ENCODE measurements at regions not wholly inside any gene's neighbourhood (a gene's known extent, or its start where the extent isn't known, plus 50 kb on each side); places are given as distances from the start of the nearest gene placed in this dataset.

GRCh38 chr2:129466389-129466788 lies 513.1 kb upstream of the RAB6C start:
- no TSS peak for BruUV-seq (replicated peaks)
- WGBS (ENCODE audit: low lambda C conversion rate): 16% methylated on average over 12 of the region's 13 CpGs
- Histone ChIP-seq H3K79me2 (ENCODE audit: insufficient read depth, low read length) (no peaks in the 10 kb centered on the region), H3K4me2 (ENCODE audit: low read depth, low read length) (no peak overlapping the region), H2AFZ (ENCODE audit: low read length) (no peak overlapping the region), H3K27ac (ENCODE audit: extremely low read length, insufficient read depth, low read length) (no peak overlapping the region), H3K4me3 (replicated peaks in 1 of 3; ENCODE audit: insufficient read depth in 1 of 3, low read depth in 2 of 3, low read length in 3 of 3) (no peak overlapping the region), H3K4me1 (ENCODE audit: insufficient read depth, low read length) (no peaks in the 10 kb centered on the region), H3K9me3 (ENCODE audit: low read length) (no peaks in the 10 kb centered on the region), H3K9ac (ENCODE audit: insufficient read depth, low read depth, low read length) (no peak overlapping the region), H3K36me3 (replicated peaks in 1 of 2; ENCODE audit: control insufficient read depth in 1 of 2, insufficient read depth in 2 of 2, low read length in 2 of 2) (no peaks in the 10 kb centered on the region), H4K20me1 (ENCODE audit: insufficient read depth, low read length) (no peaks in the 10 kb centered on the region), H3K27me3 (ENCODE audit: control insufficient read depth in 1 of 2, insufficient read depth in 2 of 2, low read length in 2 of 2) (peaks cover 0 to 3% of the 10 kb centered on the region in 2 experiments; a peak in 1 of 5 replicates)
- intact Hi-C loops (cut with micrococcal nuclease; ENCODE audit: unreplicated experiment): no loop called here
- no peak for DNase-seq (ENCODE audit: low spot score)
- in situ Hi-C loops (cut with HindIII; ENCODE audit: extremely low pct_ligation_motif_present, low pct_unique_long_range_greater_than_20kb): no loop called here
- CTCF ChIA-PET (ENCODE audit: low intra/inter-chr PET ratio, low total read pairs): no interaction called here
- POLR2A ChIA-PET: no interaction called here
- no peak for ATAC-seq
- TF ChIP-seq HNF4G (IDR thresholded peaks at IDR 0.05; ENCODE audit: borderline replicate concordance, low read depth, low read length): no peak
- TF ChIP-seq HNF4G (CRISPR knock-in tag; IDR thresholded peaks at IDR 0.05; ENCODE audit: borderline replicate concordance, low read depth): no peak
- TF ChIP-seq RAD51 (IDR thresholded peaks at IDR 0.05; ENCODE audit: borderline replicate concordance): no peak
- TF ChIP-seq ZNF672 (CRISPR knock-in tag; IDR thresholded peaks at IDR 0.05): no peak
- no peak for TF ChIP-seq ZNF337 (CRISPR knock-in tag; IDR thresholded peaks at IDR 0.05; ENCODE audit: borderline replicate concordance, low read depth)
- TF ChIP-seq PCBP2 (optimal IDR thresholded peaks at IDR 0.05; ENCODE audit: low read depth, low read length, poor library complexity, severe bottlenecking): no peak
- no peak for TF ChIP-seq FOXA1 (IDR thresholded peaks at IDR 0.05)
- TF ChIP-seq FOXA1 (CRISPR knock-in tag; IDR thresholded peaks at IDR 0.05): no peak
- no peak for TF ChIP-seq IRF2 (CRISPR knock-in tag; IDR thresholded peaks at IDR 0.05)
- no peak for TF ChIP-seq ZFP36L1 (CRISPR knock-in tag; IDR thresholded peaks at IDR 0.05)
- TF ChIP-seq ZNF382 (CRISPR knock-in tag; IDR thresholded peaks at IDR 0.05; ENCODE audit: borderline replicate concordance): no peak
- no peak for TF ChIP-seq GPBP1L1 (CRISPR knock-in tag; IDR thresholded peaks at IDR 0.05)
- TF ChIP-seq SATB2 (CRISPR knock-in tag; IDR thresholded peaks at IDR 0.05): no peak
- no peak for TF ChIP-seq ZNF784 (CRISPR knock-in tag; IDR thresholded peaks at IDR 0.05; ENCODE audit: borderline replicate concordance)
- no peak for TF ChIP-seq ZNF746 (CRISPR knock-in tag; IDR thresholded peaks at IDR 0.05)
- no peak for TF ChIP-seq ZSCAN22 (CRISPR knock-in tag; IDR thresholded peaks at IDR 0.05)
- TF ChIP-seq SP2 (CRISPR knock-in tag; IDR thresholded peaks at IDR 0.05): no peak
- TF ChIP-seq SKI (IDR thresholded peaks at IDR 0.05; ENCODE audit: partially characterized antibody): no peak
- no peak for TF ChIP-seq MAF1 (CRISPR knock-in tag; IDR thresholded peaks at IDR 0.05; ENCODE audit: borderline replicate concordance)
- no peak for TF ChIP-seq RBM39 (IDR thresholded peaks at IDR 0.05; ENCODE audit: low read depth, low read length, poor library complexity, severe bottlenecking)
- no peak for TF ChIP-seq BORCS8-MEF2B (CRISPR knock-in tag; IDR thresholded peaks at IDR 0.05)
- no peak for FAIRE-seq
